ENCODE measurements at regions not wholly inside any gene's neighbourhood (a gene's known extent, or its start where the extent isn't known, plus 50 kb on each side); places are given as distances from the start of the nearest gene placed in this dataset.

DNA sequence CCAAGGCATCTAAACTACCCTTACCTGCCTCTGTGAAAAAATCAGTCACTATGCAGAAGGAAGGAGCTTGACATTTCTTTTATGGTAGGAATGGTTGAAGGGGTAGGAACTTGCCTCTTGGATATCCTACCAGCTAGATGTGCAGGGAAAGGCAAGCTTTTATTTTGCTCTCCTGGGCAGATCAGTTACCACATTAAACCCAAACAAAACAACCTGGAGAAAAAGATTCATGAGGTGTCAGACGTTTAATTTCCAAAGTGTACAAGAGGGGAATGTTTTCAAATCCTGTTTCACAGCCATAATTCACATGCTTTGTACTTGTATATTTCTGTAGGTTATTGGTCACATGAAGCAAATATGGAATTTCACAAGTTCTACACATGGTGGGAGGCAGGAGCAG, 67.0 kb upstream of the IFNG-AS1 start:
- no peaks in the 10 kb centered on the region for H3K9me1 ChIP-seq (replicated peaks; ENCODE audit: control insufficient read depth, extremely low read depth, insufficient read depth, low read length)
- no peak overlapping the region for H3K4me3 ChIP-seq (replicated peaks in 1 of 3; ENCODE audit: insufficient read depth in 1 of 3, low read depth in 1 of 3, low read length in 3 of 3)
- FAIRE-seq, result no peak
- no peaks in the 10 kb centered on the region for H3K4me1 ChIP-seq (ENCODE audit: control insufficient read depth, extremely low read depth, insufficient read depth, low read length)
- POLR2A ChIA-PET, result no interaction called here
- H3K79me2 ChIP-seq (ENCODE audit: control insufficient read depth, insufficient read depth, low read length), result no peaks in the 10 kb centered on the region
- DNase-seq (ENCODE audit: low read depth, low spot score), result no peak
- dilution Hi-C loops (cut with MboI; ENCODE audit: extremely low pct_ligation_motif_present, low sequenced_read_pairs), result no loop called here
- CTCF ChIA-PET, result interaction anchor here (1.5 kb wide), 1 partner anchor 21 kb away, joined by 6 read pairs; no protein-coding TSS in a partner anchor
- BruUV-seq (replicated peaks), result no TSS peak
- H3K4me2 ChIP-seq (ENCODE audit: insufficient read depth, low read length), result no peak overlapping the region
- H3K27me3 ChIP-seq (ENCODE audit: control insufficient read depth in 2 of 2, insufficient read depth in 2 of 2, low read length in 2 of 2), result no peaks in the 10 kb centered on the region
- H2AFZ ChIP-seq (ENCODE audit: low read depth, low read length), result no peak overlapping the region
- H3K27ac ChIP-seq (ENCODE audit: insufficient read depth, low read depth, low read length), result no peak overlapping the region
- intact Hi-C loops (cut with micrococcal nuclease), result no loop called here
- no peak overlapping the region for H3K9ac ChIP-seq (replicated peaks; ENCODE audit: extremely low read depth, insufficient read depth, low read length)
- no peaks in the 10 kb centered on the region for H4K20me1 ChIP-seq (replicated peaks; ENCODE audit: control insufficient read depth, extremely low read depth, insufficient read depth, low read length)
- H3K9me3 ChIP-seq (replicated peaks; ENCODE audit: control insufficient read depth, insufficient read depth, low read length), result no peaks in the 10 kb centered on the region
- TF ChIP-seq JUN (IDR thresholded peaks at IDR 0.05; ENCODE audit: borderline replicate concordance, insufficient read depth, insufficient read length, low read depth), result no peak
- TF ChIP-seq MAX (IDR thresholded peaks at IDR 0.05; ENCODE audit: insufficient read depth, insufficient read length), result no peak
- no peak for TF ChIP-seq CTCF (IDR thresholded peaks at IDR 0.05; ENCODE audit: extremely low read depth in 1 of 2, insufficient read depth in 1 of 2, low read depth in 1 of 2, low read length in 2 of 2)
- TF ChIP-seq EZH2 (IDR thresholded peaks at IDR 0.05; ENCODE audit: borderline replicate concordance, low read depth, low read length, severe bottlenecking), result no peak
- no peak for TF ChIP-seq POLR2AphosphoS5 (IDR thresholded peaks at IDR 0.05; ENCODE audit: insufficient read depth, low read depth, low read length)
- no peaks in the 10 kb centered on the region for H3K36me3 ChIP-seq (ENCODE audit: control insufficient read depth in 2 of 2, extremely low read depth in 1 of 2, insufficient read depth in 2 of 2, low read length in 2 of 2)

- Histone ChIP-seq H3K27me3 (ENCODE audit: control insufficient read depth in 2 of 2, insufficient read depth in 2 of 2, low read length in 2 of 2) (no peaks in the 10 kb centered on the region), H2AFZ (ENCODE audit: low read depth, low read length) (no peak overlapping the region), H3K9me3 (replicated peaks; ENCODE audit: control insufficient read depth, insufficient read depth, low read length) (no peaks in the 10 kb centered on the region), H3K4me3 (replicated peaks in 1 of 3; ENCODE audit: insufficient read depth in 1 of 3, low read depth in 1 of 3, low read length in 3 of 3) (no peak overlapping the region), H3K4me1 (ENCODE audit: control insufficient read depth, extremely low read depth, insufficient read depth, low read length) (no peaks in the 10 kb centered on the region), H3K9ac (replicated peaks; ENCODE audit: extremely low read depth, insufficient read depth, low read length) (no peak overlapping the region), H3K9me1 (replicated peaks; ENCODE audit: control insufficient read depth, extremely low read depth, insufficient read depth, low read length) (no peaks in the 10 kb centered on the region), H3K79me2 (ENCODE audit: control insufficient read depth, insufficient read depth, low read length) (no peaks in the 10 kb centered on the region), H3K4me2 (ENCODE audit: insufficient read depth, low read length) (no peak overlapping the region), H4K20me1 (replicated peaks; ENCODE audit: control insufficient read depth, extremely low read depth, insufficient read depth, low read length) (no peaks in the 10 kb centered on the region), H3K27ac (ENCODE audit: insufficient read depth, low read depth, low read length) (no peak overlapping the region), H3K36me3 (ENCODE audit: control insufficient read depth in 2 of 2, extremely low read depth in 1 of 2, insufficient read depth in 2 of 2, low read length in 2 of 2) (no peaks in the 10 kb centered on the region)
- dilution Hi-C loops (cut with MboI; ENCODE audit: extremely low pct_ligation_motif_present, low sequenced_read_pairs) (no loop called here), intact Hi-C loops (cut with micrococcal nuclease) (no loop called here)
- no peak for DNase-seq (ENCODE audit: low read depth, low spot score)
- ChIA-PET POLR2A (no interaction called here), CTCF (interaction anchor here (1.4 kb wide), 1 partner anchor 18 kb away, joined by 5 read pairs; no protein-coding TSS in a partner anchor)
- TF ChIP-seq MAX (IDR thresholded peaks at IDR 0.05; ENCODE audit: insufficient read depth, insufficient read length) (no peak), GATA2 (IDR thresholded peaks at IDR 0.05; ENCODE audit: insufficient read depth, insufficient read length, low read depth, low read length) (no peak), FOS (IDR thresholded peaks at IDR 0.05; ENCODE audit: borderline replicate concordance, insufficient read depth, low read length) (no peak), POLR2AphosphoS5 (IDR thresholded peaks at IDR 0.05; ENCODE audit: insufficient read depth, low read depth, low read length) (no peak), EZH2 (IDR thresholded peaks at IDR 0.05; ENCODE audit: borderline replicate concordance, low read depth, low read length, severe bottlenecking) (no peak), MYC (IDR thresholded peaks at IDR 0.05; ENCODE audit: low read depth, low read length) (no peak), POLR2A (IDR thresholded peaks at IDR 0.05; ENCODE audit: low read depth, low read length) (no peak), JUN (IDR thresholded peaks at IDR 0.05; ENCODE audit: borderline replicate concordance, insufficient read depth, insufficient read length, low read depth) (no peak), CTCF (IDR thresholded peaks at IDR 0.05; ENCODE audit: extremely low read depth in 1 of 2, insufficient read depth in 1 of 2, low read depth in 1 of 2, low read length in 2 of 2) (no peak)
- no TSS peak for BruUV-seq (replicated peaks)
- FAIRE-seq, result no peak
Measured at GRCh38 chr12:67925077-67925476, 64.2 kb upstream of the IFNG-AS1 start.
